Progenitor cell of endocrine pancreas (in vitro differentiated cells): ENCODE measurements at regions not wholly inside any gene's neighbourhood (a gene's known extent, or its start where the extent isn't known, plus 50 kb on each side); places are given as distances from the start of the nearest gene placed in this dataset.
A peak's percentile ranks its signal among the peaks of the same experiment; 100 is the strongest.

Experiments
- DNase-seq: peaks from one replicate; pipeline ENCODE4 v3.0.0; 2021; ENCODE audit warnings: low spot score; ENCODE audit not compliant: unreplicated experiment
- H3K27ac Mint-ChIP-seq: 2 replicates; pipeline ENCODE4 v1.8.0; 2021; ENCODE audit warnings: mild to moderate bottlenecking, moderate library complexity, mixed read lengths
- H3K27me3 Mint-ChIP-seq: 2 replicates; pipeline ENCODE4 v1.8.0; 2021; ENCODE audit warnings: mixed read lengths
- H3K36me3 Mint-ChIP-seq: 2 replicates; pipeline ENCODE4 v1.8.0; 2022; ENCODE audit warnings: mixed read lengths; ENCODE audit not compliant: insufficient read depth
- H3K4me1 Mint-ChIP-seq: 2 replicates; pipeline ENCODE4 v1.8.0; 2021; ENCODE audit warnings: low read depth, mixed read lengths
- H3K4me3 Mint-ChIP-seq: 2 replicates; pipeline ENCODE4 v1.8.0; 2021; ENCODE audit warnings: low read depth, mild to moderate bottlenecking, moderate library complexity, mixed read lengths
- H3K9me3 Mint-ChIP-seq: 2 replicates; pipeline ENCODE4 v1.8.0; 2021; ENCODE audit warnings: low read depth, mixed read lengths
- TF ChIP-seq, protein P1 (sequence below): fragments of 200-600 bp; sonication (generic); IDR thresholded peaks from one replicate; pipeline ENCODE4 v1.5.0; 2021; ENCODE audit warnings: antibody characterized with exemption, mild to moderate bottlenecking; ENCODE audit not compliant: unreplicated experiment

DNA sequence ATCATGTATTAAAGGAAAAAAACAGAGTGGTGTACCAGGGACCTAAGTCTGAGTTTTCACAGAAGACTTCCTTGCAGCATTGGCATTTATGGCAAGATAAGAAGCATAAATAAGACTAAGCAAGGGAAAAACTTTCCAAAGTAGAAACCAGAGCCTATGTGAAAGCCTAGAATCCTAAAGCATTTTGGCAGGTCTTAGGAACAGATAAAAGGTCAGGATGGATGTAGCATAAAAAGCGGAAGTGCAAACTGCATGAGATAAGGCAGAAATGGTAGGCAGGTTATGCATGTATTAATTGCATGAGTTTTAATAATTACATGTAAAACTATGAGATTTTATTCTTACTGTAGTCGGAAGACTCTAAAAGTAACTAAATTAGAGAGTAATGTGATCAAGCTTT is 596.5 kb downstream of the SUCLG1 start:
- Mint-ChIP-seq H3K9me3 (peaks cover 3% of the 10 kb centered on the region), H3K36me3 (no peaks in the 10 kb centered on the region), H3K4me1 (peaks cover 17% of the 10 kb centered on the region), H3K27ac (no peak overlapping the region), H3K4me3 (no peak overlapping the region), H3K27me3 (no peaks in the 10 kb centered on the region)
- no peak for DNase-seq
- TF ChIP-seq, protein P1, sequence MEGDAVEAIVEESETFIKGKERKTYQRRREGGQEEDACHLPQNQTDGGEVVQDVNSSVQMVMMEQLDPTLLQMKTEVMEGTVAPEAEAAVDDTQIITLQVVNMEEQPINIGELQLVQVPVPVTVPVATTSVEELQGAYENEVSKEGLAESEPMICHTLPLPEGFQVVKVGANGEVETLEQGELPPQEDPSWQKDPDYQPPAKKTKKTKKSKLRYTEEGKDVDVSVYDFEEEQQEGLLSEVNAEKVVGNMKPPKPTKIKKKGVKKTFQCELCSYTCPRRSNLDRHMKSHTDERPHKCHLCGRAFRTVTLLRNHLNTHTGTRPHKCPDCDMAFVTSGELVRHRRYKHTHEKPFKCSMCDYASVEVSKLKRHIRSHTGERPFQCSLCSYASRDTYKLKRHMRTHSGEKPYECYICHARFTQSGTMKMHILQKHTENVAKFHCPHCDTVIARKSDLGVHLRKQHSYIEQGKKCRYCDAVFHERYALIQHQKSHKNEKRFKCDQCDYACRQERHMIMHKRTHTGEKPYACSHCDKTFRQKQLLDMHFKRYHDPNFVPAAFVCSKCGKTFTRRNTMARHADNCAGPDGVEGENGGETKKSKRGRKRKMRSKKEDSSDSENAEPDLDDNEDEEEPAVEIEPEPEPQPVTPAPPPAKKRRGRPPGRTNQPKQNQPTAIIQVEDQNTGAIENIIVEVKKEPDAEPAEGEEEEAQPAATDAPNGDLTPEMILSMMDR = no peak

DNA sequence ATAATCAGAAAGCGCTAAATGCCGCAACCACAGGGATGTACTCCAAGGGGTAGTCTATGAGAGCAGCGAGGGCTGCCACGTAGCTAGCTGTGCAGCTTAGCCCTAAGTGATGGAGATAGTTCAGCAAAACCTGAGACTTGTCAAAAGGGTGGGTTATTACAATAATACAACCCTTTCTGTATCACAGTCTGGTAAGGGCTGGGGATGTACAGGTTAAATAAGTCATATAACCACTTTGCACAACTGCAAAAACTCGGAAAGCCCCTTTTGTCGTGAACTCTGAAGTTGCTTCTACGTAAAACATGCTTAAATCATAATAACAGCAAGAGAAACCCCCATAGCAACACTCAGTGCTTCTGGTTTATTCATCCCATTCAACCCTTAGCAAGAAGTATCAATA is 598.8 kb downstream of the SUCLG1 start:
- H3K9me3 Mint-ChIP-seq = no peaks in the 10 kb centered on the region
- TF ChIP-seq, protein P1 = no peak
- no peak overlapping the region for H3K4me3 Mint-ChIP-seq
- H3K27me3 Mint-ChIP-seq = no peaks in the 10 kb centered on the region
- H3K27ac Mint-ChIP-seq = no peak overlapping the region
- H3K4me1 Mint-ChIP-seq = peaks cover 14% of the 10 kb centered on the region
- H3K36me3 Mint-ChIP-seq = no peaks in the 10 kb centered on the region
- no peak for DNase-seq

DNA sequence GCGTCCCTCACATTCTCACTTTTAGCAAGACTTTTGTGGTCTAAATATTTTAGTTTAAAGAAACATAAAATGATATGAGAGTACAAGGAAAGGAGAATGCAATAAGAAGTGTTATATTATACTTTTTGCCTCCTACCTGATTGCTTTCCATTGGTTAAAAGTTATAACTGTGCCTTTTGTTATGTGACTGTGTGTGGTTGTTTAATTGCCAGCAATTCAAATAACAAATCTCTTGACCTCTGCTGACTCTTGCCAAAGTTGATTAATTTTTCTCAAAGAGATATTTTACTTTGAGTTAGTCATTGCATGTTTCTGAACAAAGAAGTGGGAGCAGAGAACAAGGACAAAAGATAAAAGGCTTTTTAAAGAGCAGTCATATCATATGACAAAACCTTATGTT is 599.5 kb downstream of the SUCLG1 start:
- H3K9me3 Mint-ChIP-seq = no peaks in the 10 kb centered on the region
- DNase-seq = no peak
- H3K4me3 Mint-ChIP-seq = no peak overlapping the region
- no peaks in the 10 kb centered on the region for H3K27me3 Mint-ChIP-seq
- TF ChIP-seq, protein P1 = no peak
- H3K4me1 Mint-ChIP-seq = peaks cover 14% of the 10 kb centered on the region
- no peaks in the 10 kb centered on the region for H3K36me3 Mint-ChIP-seq
- H3K27ac Mint-ChIP-seq = peak overlapping the region; percentile 73

DNA sequence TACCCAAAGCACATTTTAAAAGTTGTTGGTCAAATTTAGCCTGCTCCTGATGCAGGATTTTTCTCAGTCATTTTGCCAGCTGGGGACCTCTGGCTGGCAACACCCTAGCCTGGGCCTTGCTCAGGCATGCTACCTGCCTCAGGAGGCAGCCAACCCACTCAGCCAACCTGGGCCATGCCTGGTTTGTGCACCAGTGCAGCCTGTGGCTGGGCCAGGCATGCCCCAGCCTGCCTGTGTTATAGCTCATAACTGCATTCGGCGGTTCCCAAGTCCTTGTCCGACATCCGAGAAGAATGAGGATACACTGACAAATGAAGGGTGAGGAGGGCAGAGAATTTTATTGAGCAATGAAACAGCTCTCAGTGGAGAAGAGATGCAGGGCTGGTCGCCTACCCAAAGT is 608.0 kb downstream of the SUCLG1 start:
- TF ChIP-seq, protein P1 = no peak
- Mint-ChIP-seq H3K4me3 (no peak overlapping the region), H3K36me3 (no peaks in the 10 kb centered on the region), H3K4me1 (no peaks in the 10 kb centered on the region), H3K27me3 (no peaks in the 10 kb centered on the region), H3K27ac (no peak overlapping the region), H3K9me3 (peaks cover 7% of the 10 kb centered on the region)
- no peak for DNase-seq

DNA sequence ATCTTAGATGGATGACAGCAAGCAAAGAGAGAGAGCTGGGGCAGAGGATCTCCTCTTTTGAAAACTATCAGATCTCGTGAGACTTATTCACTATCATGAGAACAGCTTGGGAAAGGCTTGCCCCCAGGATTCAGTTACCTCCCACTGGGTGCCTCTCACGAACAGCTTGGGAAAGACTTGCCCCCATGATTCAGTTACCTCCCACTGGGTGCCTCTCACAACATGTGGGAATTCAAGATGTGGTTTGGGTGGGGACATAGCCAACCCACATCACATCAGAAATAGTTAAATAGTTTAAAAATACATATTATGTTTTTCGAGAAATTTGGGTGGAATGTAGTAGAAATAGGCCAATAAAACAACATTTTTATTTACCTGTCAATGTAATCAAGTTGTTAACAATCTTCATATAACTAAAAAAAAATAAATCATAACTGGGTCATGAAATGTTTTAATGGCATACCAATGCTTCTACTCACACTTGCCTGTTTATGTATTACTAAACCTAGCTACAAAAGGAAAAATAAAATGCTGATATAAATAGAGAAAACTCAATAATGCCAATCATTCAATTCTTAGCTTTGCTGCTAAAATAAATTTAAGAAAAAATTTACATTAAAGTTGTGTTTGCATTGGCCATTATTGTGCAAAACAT is 608.9 kb downstream of the SUCLG1 start:
- Mint-ChIP-seq H3K4me3 (no peak overlapping the region), H3K36me3 (no peaks in the 10 kb centered on the region), H3K4me1 (no peaks in the 10 kb centered on the region), H3K27me3 (no peaks in the 10 kb centered on the region), H3K27ac (no peak overlapping the region), H3K9me3 (peaks cover 7% of the 10 kb centered on the region)
- TF ChIP-seq, protein P1 = no peak
- DNase-seq = no peak
